Activated CD4-positive, alpha-beta T cell treated with anti-CD3 and anti-CD28 coated beads, Interleukin-2, amount 10 ng/mL, durations not matched to agents 24 days and 14 days (primary cell): ENCODE measurements at regions not wholly inside any gene's neighbourhood (a gene's known extent, or its start where the extent isn't known, plus 50 kb on each side); places are given as distances from the start of the nearest gene placed in this dataset.

ENCODE experiments used
- DNase-seq: peaks from one replicate; pipeline ENCODE4 v3.0.0; 2022
- H3K27ac Mint-ChIP-seq: one replicate; pipeline ENCODE4 v1.8.0; 2022; ENCODE audit warnings: mild to moderate bottlenecking, mixed read lengths
- H3K27me3 Mint-ChIP-seq: one replicate; pipeline ENCODE4 v1.8.0; 2022; ENCODE audit warnings: mixed read lengths
- H3K36me3 Mint-ChIP-seq: one replicate; pipeline ENCODE4 v1.8.0; 2022; ENCODE audit warnings: low read depth, mild to moderate bottlenecking, mixed read lengths
- H3K4me1 Mint-ChIP-seq: one replicate; pipeline ENCODE4 v1.8.0; 2021; ENCODE audit warnings: mixed read lengths
- H3K4me3 Mint-ChIP-seq: one replicate; pipeline ENCODE4 v1.8.0; 2022; ENCODE audit warnings: mild to moderate bottlenecking, moderate library complexity, mixed read lengths
- H3K9me3 Mint-ChIP-seq: one replicate; pipeline ENCODE4 v1.8.0; 2021; ENCODE audit warnings: mixed read lengths
- intact Hi-C: fragments of 100-400 bp; cut with micrococcal nuclease; formaldehyde crosslinking; loops from one replicate; pipeline ENCODE4 v1.15.1; 2023

DNA sequence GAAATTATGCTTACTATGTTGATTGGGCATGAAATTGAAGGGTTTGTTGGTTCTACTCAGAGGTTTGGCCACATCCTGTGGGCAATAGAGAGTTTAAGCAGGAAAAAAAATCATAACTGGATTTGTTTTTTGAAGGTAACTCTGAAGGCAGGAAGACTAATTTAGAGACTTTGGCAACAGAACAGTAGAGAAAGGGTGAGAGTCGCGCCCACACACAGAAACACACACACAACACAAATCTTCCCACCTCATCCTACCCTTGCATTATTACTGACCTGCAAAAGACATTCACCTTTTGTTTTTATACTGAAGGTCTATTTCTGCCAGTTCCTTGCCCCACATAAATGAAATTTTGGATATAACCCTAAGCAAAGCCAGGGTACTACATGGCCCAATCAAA is 270.6 kb downstream of the TBL1XR1 start:
- Mint-ChIP-seq H3K4me3 (no peak overlapping the region), H3K4me1 (no peaks in the 10 kb centered on the region), H3K27me3 (peaks cover 11% of the 10 kb centered on the region), H3K27ac (no peak overlapping the region), H3K36me3 (no peaks in the 10 kb centered on the region), H3K9me3 (no peaks in the 10 kb centered on the region)
- DNase-seq: no peak
- intact Hi-C loops: no loop called here

DNA sequence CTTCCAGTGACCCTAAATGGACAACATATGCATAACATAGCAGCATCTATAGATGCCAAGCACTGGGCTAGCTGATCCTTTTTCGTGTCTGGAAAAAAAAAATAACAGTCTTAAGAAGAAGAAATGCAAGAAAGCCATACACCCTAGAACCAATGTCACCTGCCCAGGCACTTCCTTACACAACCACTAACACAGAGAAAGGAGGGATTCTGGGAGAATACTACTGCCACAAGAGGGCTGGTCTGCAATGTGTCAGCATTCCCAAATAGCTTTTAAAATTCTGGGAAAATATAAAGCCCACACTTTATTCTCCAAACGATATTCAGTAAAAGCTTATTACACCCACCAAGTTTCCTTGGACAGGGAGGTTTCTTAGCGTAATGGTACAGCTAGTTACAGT is 271.2 kb downstream of the TBL1XR1 start:
- no peak overlapping the region for H3K4me3 Mint-ChIP-seq
- H3K27ac Mint-ChIP-seq: no peak overlapping the region
- H3K36me3 Mint-ChIP-seq: no peaks in the 10 kb centered on the region
- H3K27me3 Mint-ChIP-seq: peaks cover 11% of the 10 kb centered on the region
- intact Hi-C loops: no loop called here
- H3K9me3 Mint-ChIP-seq: no peaks in the 10 kb centered on the region
- no peak for DNase-seq
- H3K4me1 Mint-ChIP-seq: no peaks in the 10 kb centered on the region

DNA sequence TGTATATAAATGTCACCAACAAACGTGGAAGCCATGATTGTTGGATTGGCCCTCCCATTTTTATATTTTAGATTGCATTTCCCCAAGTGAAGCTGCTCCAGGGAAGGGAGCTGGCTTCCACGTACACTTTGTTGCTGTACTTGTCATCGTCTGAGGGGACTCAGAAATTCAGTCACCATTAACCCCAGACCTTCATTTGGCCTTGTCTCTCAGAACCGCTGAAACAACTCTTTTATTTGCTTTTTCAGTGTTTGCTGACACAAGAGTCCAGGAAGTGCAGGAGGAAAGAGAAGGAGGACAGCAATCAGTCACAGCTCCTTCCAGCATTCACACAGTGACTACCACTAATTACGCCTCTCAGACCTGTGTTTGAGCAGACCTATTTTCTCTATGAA is 276.5 kb downstream of the TBL1XR1 start:
- H3K9me3 Mint-ChIP-seq: no peaks in the 10 kb centered on the region
- intact Hi-C loops: no loop called here
- no peaks in the 10 kb centered on the region for H3K36me3 Mint-ChIP-seq
- no peak overlapping the region for H3K4me3 Mint-ChIP-seq
- no peak overlapping the region for H3K27ac Mint-ChIP-seq
- no peak for DNase-seq
- H3K4me1 Mint-ChIP-seq: no peaks in the 10 kb centered on the region
- no peaks in the 10 kb centered on the region for H3K27me3 Mint-ChIP-seq

DNA sequence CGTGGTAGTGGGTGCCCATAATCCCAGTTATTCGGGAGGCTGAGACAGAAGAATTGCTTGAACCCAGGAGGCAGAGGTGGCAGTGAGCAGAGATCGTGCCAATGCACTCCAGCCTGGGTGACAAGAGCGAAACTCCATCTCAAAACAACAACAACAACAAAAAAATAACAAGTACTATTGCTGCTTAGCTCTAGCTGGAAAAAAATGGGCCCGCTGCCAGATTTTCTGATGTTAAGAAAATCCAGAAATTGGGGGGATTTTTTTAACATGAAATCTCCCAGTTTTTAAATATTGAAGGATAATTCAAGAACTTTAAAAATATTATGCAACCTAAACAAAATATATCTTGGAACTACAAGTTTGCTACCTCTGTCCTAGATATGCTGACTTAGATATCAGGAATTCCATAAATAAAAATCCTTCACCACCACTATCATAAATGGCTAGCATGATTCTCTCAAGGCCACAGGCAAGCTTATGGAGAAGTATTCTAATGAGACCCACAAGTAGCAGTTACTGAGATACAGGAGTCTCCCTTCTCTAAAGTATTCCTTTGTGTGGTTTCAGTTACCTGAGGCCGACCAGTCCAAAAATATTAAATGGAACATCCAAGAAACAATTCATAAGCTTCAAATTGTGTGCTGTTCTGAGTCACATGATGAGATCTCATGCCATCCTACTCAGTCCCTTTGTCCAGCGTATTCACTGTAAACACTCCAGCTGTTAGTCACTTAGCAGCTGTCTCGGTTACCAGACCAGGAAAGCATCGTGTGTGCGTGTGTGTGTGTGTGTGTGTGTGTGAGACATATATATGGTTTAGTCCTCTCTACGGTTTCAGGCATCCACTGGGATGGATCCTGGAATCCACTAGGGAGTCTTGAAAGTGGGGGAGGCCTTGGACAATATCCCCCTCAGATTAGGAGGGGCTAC is 277.2 kb downstream of the TBL1XR1 start:
- no peak overlapping the region for H3K4me3 Mint-ChIP-seq
- DNase-seq: no peak
- H3K27ac Mint-ChIP-seq: no peak overlapping the region
- no peaks in the 10 kb centered on the region for H3K9me3 Mint-ChIP-seq
- no peaks in the 10 kb centered on the region for H3K36me3 Mint-ChIP-seq
- intact Hi-C loops: no loop called here
- no peaks in the 10 kb centered on the region for H3K27me3 Mint-ChIP-seq
- no peaks in the 10 kb centered on the region for H3K4me1 Mint-ChIP-seq

DNA sequence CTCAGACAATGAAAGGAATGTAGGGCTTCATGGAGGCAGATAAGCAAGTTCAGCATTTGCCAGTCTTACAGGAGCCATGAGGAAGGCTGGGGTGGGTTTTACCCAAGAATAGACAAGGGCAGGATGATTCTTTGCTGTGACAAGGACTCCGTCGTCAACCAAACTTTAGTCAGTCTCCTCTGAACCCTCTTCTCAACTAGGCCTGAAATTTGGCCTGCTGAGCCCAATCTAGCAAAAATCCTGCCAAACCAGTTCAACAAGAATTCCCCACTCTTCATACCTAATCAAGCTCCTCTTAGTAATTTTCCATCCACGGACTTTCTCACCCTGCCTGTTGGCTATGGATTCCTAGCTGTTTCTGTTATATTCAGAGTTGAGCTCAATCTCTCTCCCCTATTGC is 280.5 kb downstream of the TBL1XR1 start:
- H3K9me3 Mint-ChIP-seq: no peaks in the 10 kb centered on the region
- no peak overlapping the region for H3K4me3 Mint-ChIP-seq
- no peaks in the 10 kb centered on the region for H3K36me3 Mint-ChIP-seq
- intact Hi-C loops: no loop called here
- H3K27ac Mint-ChIP-seq: no peak overlapping the region
- DNase-seq: no peak
- H3K4me1 Mint-ChIP-seq: no peaks in the 10 kb centered on the region
- H3K27me3 Mint-ChIP-seq: no peaks in the 10 kb centered on the region

DNA sequence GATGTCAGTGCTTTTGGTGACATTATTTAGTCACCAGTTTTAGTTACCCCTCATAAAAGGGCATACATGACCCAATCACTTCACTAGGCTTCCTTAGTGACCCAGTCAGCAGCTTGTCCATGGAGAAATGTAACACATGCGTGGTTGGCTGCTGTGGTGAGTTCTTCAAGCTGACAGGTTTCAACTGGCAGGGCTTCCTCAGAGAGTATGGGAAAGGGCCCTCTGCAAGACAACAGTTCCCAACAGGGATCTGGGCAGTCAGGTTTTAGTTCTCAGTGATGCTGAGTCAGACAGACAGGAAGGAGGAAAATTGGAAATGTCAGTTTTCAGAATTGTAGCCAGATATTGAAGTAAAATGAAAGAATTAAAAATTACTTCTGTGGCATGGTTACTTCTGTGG is 282.5 kb downstream of the TBL1XR1 start:
- Mint-ChIP-seq H3K27ac (no peak overlapping the region), H3K4me3 (no peak overlapping the region), H3K36me3 (no peaks in the 10 kb centered on the region), H3K4me1 (no peaks in the 10 kb centered on the region), H3K27me3 (no peaks in the 10 kb centered on the region), H3K9me3 (no peaks in the 10 kb centered on the region)
- intact Hi-C loops: no loop called here
- DNase-seq: no peak

DNA sequence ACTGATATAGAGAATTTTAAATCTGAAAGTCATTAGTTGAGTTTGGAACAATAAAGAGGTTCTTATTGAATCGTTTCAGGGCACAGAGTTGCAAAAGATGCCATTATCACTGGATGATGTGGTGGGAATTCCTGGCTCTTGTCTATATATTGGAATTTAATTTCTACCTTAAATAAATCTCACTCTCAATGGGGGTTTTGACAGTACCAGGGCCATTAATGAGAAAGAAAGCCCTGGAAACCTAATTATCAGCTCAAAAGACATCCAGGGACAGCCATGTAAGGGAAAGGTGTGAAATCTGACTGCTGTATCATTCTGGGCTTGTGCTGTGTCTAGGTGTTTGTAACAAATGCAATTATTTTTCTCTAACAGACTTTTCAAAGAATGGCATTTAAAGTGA is 285.7 kb downstream of the TBL1XR1 start:
- no peaks in the 10 kb centered on the region for H3K4me1 Mint-ChIP-seq
- H3K27ac Mint-ChIP-seq: no peak overlapping the region
- H3K36me3 Mint-ChIP-seq: no peaks in the 10 kb centered on the region
- no peak for DNase-seq
- intact Hi-C loops: no loop called here
- H3K9me3 Mint-ChIP-seq: no peaks in the 10 kb centered on the region
- no peak overlapping the region for H3K4me3 Mint-ChIP-seq
- H3K27me3 Mint-ChIP-seq: no peaks in the 10 kb centered on the region

DNA sequence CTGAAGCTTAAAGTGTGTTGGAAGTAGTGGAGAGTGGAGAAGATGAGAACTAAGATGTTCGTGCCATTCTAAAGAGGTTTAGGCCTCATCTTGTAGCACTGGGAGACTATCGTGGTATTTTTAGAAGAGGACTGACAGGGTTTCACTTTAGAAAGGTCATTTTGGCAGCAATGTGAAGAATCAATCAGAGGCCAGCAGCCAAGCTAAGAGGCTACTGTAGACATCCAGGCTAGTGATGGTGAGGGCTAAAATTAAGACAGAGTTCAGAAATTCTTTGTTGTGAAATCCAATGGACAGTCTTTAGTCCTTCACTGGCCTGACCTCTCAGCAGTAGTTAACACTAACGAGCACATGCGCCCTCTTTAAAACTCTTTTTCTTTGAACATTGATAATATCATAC is 288.2 kb downstream of the TBL1XR1 start:
- peaks cover 7% of the 10 kb centered on the region for H3K27me3 Mint-ChIP-seq
- DNase-seq: no peak
- no peaks in the 10 kb centered on the region for H3K9me3 Mint-ChIP-seq
- H3K27ac Mint-ChIP-seq: no peak overlapping the region
- H3K4me3 Mint-ChIP-seq: no peak overlapping the region
- intact Hi-C loops: no loop called here
- H3K4me1 Mint-ChIP-seq: no peaks in the 10 kb centered on the region
- H3K36me3 Mint-ChIP-seq: no peaks in the 10 kb centered on the region

DNA sequence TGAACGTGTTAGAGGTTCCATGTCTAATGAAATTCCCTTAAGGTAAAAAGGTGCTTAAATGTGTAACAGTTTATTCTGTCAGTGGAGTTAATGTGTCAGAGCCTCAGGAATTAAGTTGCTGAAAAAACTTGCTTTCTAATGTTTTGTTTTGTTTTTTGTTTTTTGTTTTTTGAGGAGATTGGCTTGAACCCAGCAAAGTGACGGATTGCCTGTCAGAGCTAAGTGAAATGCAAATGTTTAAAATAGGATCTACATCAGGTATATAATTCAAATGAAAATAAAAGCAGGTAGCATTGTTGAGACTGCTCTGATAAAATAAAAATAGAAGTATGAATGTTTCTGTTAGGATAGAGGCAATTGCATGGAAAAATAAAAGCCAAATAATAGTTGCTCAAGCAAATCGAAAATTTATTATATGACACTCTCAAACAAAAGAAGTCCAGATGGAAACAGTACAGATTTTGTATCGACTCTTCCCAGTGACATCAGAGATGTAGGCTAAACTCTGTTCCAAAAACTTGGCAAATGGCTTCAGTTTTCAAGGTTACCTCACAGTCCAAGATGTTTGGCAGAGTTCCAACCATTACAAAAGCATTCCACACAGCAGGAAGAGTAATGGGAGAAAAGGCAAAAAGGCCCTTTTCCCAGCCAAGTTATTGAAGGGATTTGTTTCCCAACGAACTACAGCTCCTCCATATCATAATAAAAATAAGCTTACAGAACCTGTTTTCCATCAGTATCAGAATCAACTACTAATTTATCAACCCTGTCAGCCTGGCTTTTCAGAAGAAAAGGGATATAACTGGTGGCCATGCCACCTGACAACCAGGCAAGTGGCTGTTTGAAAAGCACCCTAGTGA is 291.0 kb downstream of the TBL1XR1 start:
- peaks cover 8% of the 10 kb centered on the region for H3K27me3 Mint-ChIP-seq
- H3K9me3 Mint-ChIP-seq: no peaks in the 10 kb centered on the region
- no peak for DNase-seq
- no peak overlapping the region for H3K4me3 Mint-ChIP-seq
- intact Hi-C loops: no loop called here
- H3K36me3 Mint-ChIP-seq: no peaks in the 10 kb centered on the region
- H3K27ac Mint-ChIP-seq: no peak overlapping the region
- no peaks in the 10 kb centered on the region for H3K4me1 Mint-ChIP-seq

DNA sequence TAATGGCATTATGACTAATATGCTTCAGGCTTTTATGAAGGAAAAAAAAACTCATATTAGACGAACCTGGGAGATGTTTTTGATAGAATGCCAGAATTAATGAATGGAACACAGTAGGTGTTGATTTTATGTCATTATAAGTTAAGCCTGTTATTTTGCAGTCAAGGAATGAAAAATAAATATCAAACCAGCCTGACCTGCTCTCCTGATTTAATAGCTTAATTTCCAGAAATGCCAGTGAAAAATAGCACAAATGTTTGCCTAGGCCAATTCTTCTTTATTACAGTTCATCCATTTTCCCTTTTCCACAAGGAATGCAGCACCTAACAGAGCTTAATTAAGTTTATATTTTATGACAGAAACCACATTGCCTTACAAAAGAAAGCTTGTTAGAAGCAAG is 292.0 kb downstream of the TBL1XR1 start:
- Mint-ChIP-seq H3K9me3 (no peaks in the 10 kb centered on the region), H3K4me1 (no peaks in the 10 kb centered on the region)
- intact Hi-C loops: no loop called here

DNA sequence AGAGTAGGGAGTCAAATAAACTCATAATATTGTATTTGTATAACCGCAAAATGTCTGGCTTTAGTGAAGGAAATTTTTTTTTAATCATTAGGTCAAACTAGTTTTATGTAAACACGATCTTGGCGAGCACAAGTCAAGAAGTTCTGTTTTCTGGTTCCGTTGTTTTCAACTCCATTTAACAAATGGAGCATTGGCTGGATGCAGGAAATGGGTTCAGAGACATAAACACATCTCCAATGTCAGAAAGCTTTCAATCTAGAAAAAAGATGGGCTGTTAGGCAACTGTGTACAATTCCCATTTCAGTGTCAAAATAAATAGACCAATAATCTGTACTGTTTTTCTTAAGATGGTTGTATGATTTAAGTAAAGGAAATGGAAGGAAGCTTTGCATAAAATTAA is 292.8 kb downstream of the TBL1XR1 start:
- no peaks in the 10 kb centered on the region for H3K9me3 Mint-ChIP-seq
- H3K27me3 Mint-ChIP-seq: peaks cover 10% of the 10 kb centered on the region
- intact Hi-C loops: no loop called here
- DNase-seq: no peak
- no peak overlapping the region for H3K27ac Mint-ChIP-seq
- no peak overlapping the region for H3K4me3 Mint-ChIP-seq
- H3K4me1 Mint-ChIP-seq: no peaks in the 10 kb centered on the region
- no peaks in the 10 kb centered on the region for H3K36me3 Mint-ChIP-seq

More for the DNA sequence above, 292.0 kb downstream of the TBL1XR1 start:
- no peaks in the 10 kb centered on the region for H3K36me3 Mint-ChIP-seq
- no peak overlapping the region for H3K27ac Mint-ChIP-seq
- peaks cover 8% of the 10 kb centered on the region for H3K27me3 Mint-ChIP-seq
- no peak for DNase-seq
- H3K4me3 Mint-ChIP-seq: no peak overlapping the region

DNA sequence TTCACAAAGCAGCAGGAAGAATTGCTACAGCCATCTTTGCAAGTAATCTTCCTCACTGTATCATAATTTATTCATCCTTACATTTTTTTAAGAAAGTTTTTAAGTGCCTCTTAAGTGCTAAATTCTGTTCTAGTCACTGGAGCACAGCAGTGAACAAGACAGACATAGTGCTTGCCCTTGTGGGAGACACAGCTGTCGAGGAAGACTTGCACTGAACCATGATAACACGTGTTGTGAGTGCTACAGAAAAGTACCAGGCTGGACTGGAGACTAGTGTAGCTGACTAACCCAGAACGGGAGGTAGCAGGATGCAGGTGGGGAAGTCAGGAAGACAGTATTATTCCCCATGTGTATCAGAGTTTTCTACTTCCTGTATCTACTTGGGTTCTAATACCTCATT is 300.6 kb downstream of the TBL1XR1 start:
- H3K9me3 Mint-ChIP-seq: no peaks in the 10 kb centered on the region
- intact Hi-C loops: no loop called here
- H3K36me3 Mint-ChIP-seq: no peaks in the 10 kb centered on the region
- no peak for DNase-seq
- H3K27me3 Mint-ChIP-seq: peaks cover 2% of the 10 kb centered on the region
- H3K4me3 Mint-ChIP-seq: no peak overlapping the region
- H3K4me1 Mint-ChIP-seq: no peaks in the 10 kb centered on the region
- no peak overlapping the region for H3K27ac Mint-ChIP-seq

DNA sequence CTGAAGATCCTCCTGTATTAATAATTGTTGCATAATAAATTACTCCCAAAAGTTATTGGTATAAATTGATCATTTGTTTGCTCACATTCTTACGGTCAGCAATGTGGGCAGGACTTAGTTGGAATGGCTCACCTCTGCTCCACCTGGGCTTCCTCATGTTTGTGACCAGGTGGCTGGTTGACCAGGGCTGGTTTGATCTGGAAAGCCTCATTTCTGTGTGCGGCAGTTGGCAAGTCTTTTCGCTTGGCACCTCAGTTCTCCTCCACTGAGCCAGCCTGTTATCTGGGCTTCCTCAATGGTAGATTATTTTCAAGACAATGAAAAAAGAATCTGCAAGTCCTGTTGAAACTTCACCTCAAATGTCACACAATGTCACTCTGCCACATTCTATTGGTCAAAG is 301.1 kb downstream of the TBL1XR1 start:
- H3K4me3 Mint-ChIP-seq: no peak overlapping the region
- no peaks in the 10 kb centered on the region for H3K9me3 Mint-ChIP-seq
- H3K36me3 Mint-ChIP-seq: no peaks in the 10 kb centered on the region
- no peaks in the 10 kb centered on the region for H3K4me1 Mint-ChIP-seq
- DNase-seq: no peak
- intact Hi-C loops: no loop called here
- peaks cover 2% of the 10 kb centered on the region for H3K27me3 Mint-ChIP-seq
- no peak overlapping the region for H3K27ac Mint-ChIP-seq

DNA sequence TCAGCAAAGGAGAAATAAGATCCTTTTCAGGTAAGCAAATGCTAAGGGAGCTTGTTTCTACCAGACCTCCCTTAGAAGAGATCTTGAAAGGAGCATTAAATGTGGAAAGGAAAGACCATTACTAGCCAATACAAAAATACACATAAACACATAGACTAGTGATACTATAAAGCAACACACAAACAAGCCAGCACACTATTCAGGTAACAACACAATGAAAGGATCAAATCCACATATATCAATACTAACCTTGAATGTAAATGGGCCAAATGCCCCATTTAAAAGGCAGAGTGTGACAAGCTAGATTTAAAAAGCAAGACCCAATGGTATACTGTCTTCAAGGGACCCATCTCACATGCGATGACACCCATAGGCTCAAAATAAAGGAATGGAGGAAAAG is 317.6 kb downstream of the TBL1XR1 start:
- Mint-ChIP-seq H3K36me3 (no peaks in the 10 kb centered on the region), H3K9me3 (no peaks in the 10 kb centered on the region), H3K4me3 (no peak overlapping the region), H3K27ac (no peak overlapping the region), H3K27me3 (peaks cover 8% of the 10 kb centered on the region), H3K4me1 (no peaks in the 10 kb centered on the region)
- intact Hi-C loops: no loop called here
- DNase-seq: no peak
